ENCODE measurements at regions not wholly inside any gene's neighbourhood (a gene's known extent, or its start where the extent isn't known, plus 50 kb on each side); places are given as distances from the start of the nearest gene placed in this dataset.

GRCh38 chr4:56235725-56236124 lies 151.6 kb downstream of the AASDH start (continued):
- TF ChIP-seq YY1 (IDR thresholded peaks at IDR 0.05; ENCODE audit: extremely low read depth, insufficient replicate concordance, low read depth, low read length): no peak

GRCh38 chr4:56235011-56235410 lies 152.3 kb downstream of the AASDH start:
- H3K4me3 ChIP-seq (replicated peaks in 1 of 2; ENCODE audit: low read depth in 1 of 2, low read length in 2 of 2): no peak overlapping the region
- no peaks in the 10 kb centered on the region for H3K79me2 ChIP-seq (ENCODE audit: insufficient read depth, low read length)
- no peak overlapping the region for H3K27ac ChIP-seq (ENCODE audit: low read depth, low read length)
- no peak overlapping the region for H2AFZ ChIP-seq (ENCODE audit: low read depth, low read length, poor library complexity, severe bottlenecking)
- BruUV-seq (replicated peaks): no TSS peak
- CTCF ChIA-PET: no interaction called here
- no peaks in the 10 kb centered on the region for H3K9me2 ChIP-seq (ENCODE audit: insufficient read depth)
- ATAC-seq (no peak), DNase-seq (ENCODE audit: low read depth, low spot score) (no peak)
- POLR2A ChIA-PET: no interaction called here
- intact Hi-C loops (cut with micrococcal nuclease): no loop called here
- H3K27me3 ChIP-seq (ENCODE audit: insufficient read depth, low read length): no peaks in the 10 kb centered on the region
- H3K4me2 ChIP-seq (ENCODE audit: low read length): no peak overlapping the region
- TF ChIP-seq ATF3 (IDR thresholded peaks at IDR 0.05): no peak
- TF ChIP-seq POLR2AphosphoS5 (IDR thresholded peaks at IDR 0.05; ENCODE audit: low read depth, low read length): no peak
- TF ChIP-seq SP1 (IDR thresholded peaks at IDR 0.05; ENCODE audit: low read depth): no peak
- TF ChIP-seq ZFX (IDR thresholded peaks at IDR 0.05): no peak
- no peak for TF ChIP-seq CBX3 (IDR thresholded peaks at IDR 0.05; ENCODE audit: low read depth)
- no peak for TF ChIP-seq EZH2phosphoT487 (IDR thresholded peaks at IDR 0.05; ENCODE audit: borderline replicate concordance)
- TF ChIP-seq CEBPB (IDR thresholded peaks at IDR 0.05; ENCODE audit: low read depth): no peak
- H3K36me3 ChIP-seq (ENCODE audit: control insufficient read depth in 1 of 2, insufficient read depth in 2 of 2, low read length in 2 of 2): no peaks in the 10 kb centered on the region
- H3K9me3 ChIP-seq (ENCODE audit: control insufficient read depth in 1 of 2, insufficient read depth in 1 of 2, low read depth in 1 of 2, low read length in 2 of 2): no peaks in the 10 kb centered on the region
- no peaks in the 10 kb centered on the region for H4K20me1 ChIP-seq (ENCODE audit: insufficient read depth)
- RAD21 ChIA-PET (ENCODE audit: low non-redundant PET in 1 of 2, low total read pairs in 2 of 2, uncharacterized antibody in 2 of 2, unreplicated experiment in 2 of 2): no interaction called here
- no peak overlapping the region for H3K9ac ChIP-seq (ENCODE audit: low read length)
- no peaks in the 10 kb centered on the region for H3K4me1 ChIP-seq (ENCODE audit: control insufficient read depth in 1 of 2, insufficient read depth in 2 of 2, low read length in 2 of 2)

GRCh38 chr4:56234098-56234497 lies 153.2 kb downstream of the AASDH start:
- ChIA-PET CTCF (no interaction called here), RAD21 (ENCODE audit: low non-redundant PET in 1 of 2, low total read pairs in 2 of 2, uncharacterized antibody in 2 of 2, unreplicated experiment in 2 of 2) (no interaction called here), POLR2A (no interaction called here)
- DNase-seq (ENCODE audit: low read depth, low spot score): no peak
- Histone ChIP-seq H3K9me3 (ENCODE audit: control insufficient read depth in 1 of 2, insufficient read depth in 1 of 2, low read depth in 1 of 2, low read length in 2 of 2) (no peaks in the 10 kb centered on the region), H3K4me3 (replicated peaks in 1 of 2; ENCODE audit: low read depth in 1 of 2, low read length in 2 of 2) (no peak overlapping the region), H2AFZ (ENCODE audit: low read depth, low read length, poor library complexity, severe bottlenecking) (no peak overlapping the region), H3K36me3 (ENCODE audit: control insufficient read depth in 1 of 2, insufficient read depth in 2 of 2, low read length in 2 of 2) (no peaks in the 10 kb centered on the region), H3K27me3 (ENCODE audit: insufficient read depth, low read length) (no peaks in the 10 kb centered on the region), H3K4me2 (ENCODE audit: low read length) (no peak overlapping the region), H3K27ac (ENCODE audit: low read depth, low read length) (no peak overlapping the region), H3K9me2 (ENCODE audit: insufficient read depth) (no peaks in the 10 kb centered on the region), H3K79me2 (ENCODE audit: insufficient read depth, low read length) (no peaks in the 10 kb centered on the region), H4K20me1 (ENCODE audit: insufficient read depth) (no peaks in the 10 kb centered on the region), H3K4me1 (ENCODE audit: control insufficient read depth in 1 of 2, insufficient read depth in 2 of 2, low read length in 2 of 2) (no peaks in the 10 kb centered on the region), H3K9ac (ENCODE audit: low read length) (no peak overlapping the region)
- ATAC-seq: no peak
- BruUV-seq (replicated peaks): no TSS peak
- intact Hi-C loops (cut with micrococcal nuclease): no loop called here
- no peak for TF ChIP-seq ATF3 (IDR thresholded peaks at IDR 0.05)
- no peak for TF ChIP-seq SP1 (IDR thresholded peaks at IDR 0.05; ENCODE audit: low read depth)
- TF ChIP-seq, protein P1, sequence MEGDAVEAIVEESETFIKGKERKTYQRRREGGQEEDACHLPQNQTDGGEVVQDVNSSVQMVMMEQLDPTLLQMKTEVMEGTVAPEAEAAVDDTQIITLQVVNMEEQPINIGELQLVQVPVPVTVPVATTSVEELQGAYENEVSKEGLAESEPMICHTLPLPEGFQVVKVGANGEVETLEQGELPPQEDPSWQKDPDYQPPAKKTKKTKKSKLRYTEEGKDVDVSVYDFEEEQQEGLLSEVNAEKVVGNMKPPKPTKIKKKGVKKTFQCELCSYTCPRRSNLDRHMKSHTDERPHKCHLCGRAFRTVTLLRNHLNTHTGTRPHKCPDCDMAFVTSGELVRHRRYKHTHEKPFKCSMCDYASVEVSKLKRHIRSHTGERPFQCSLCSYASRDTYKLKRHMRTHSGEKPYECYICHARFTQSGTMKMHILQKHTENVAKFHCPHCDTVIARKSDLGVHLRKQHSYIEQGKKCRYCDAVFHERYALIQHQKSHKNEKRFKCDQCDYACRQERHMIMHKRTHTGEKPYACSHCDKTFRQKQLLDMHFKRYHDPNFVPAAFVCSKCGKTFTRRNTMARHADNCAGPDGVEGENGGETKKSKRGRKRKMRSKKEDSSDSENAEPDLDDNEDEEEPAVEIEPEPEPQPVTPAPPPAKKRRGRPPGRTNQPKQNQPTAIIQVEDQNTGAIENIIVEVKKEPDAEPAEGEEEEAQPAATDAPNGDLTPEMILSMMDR (IDR thresholded peaks at IDR 0.05 in 2 of 3, conservative IDR thresholded peaks at IDR 0.05 in 1 of 3; ENCODE audit: borderline replicate concordance in 1 of 3, insufficient read depth in 1 of 3, low read depth in 2 of 3, low read length in 2 of 3): no peak
- TF ChIP-seq YY1 (IDR thresholded peaks at IDR 0.05; ENCODE audit: extremely low read depth, insufficient replicate concordance, low read depth, low read length): no peak
- no peak for TF ChIP-seq ZFX (IDR thresholded peaks at IDR 0.05)
- no peak for TF ChIP-seq SRF (IDR thresholded peaks at IDR 0.05; ENCODE audit: low read depth)
- no peak for TF ChIP-seq REST (IDR thresholded peaks at IDR 0.05; ENCODE audit: low read depth)

Measured in HCT116 (cell line).